ENCODE measurements at regions not wholly inside any gene's neighbourhood (a gene's known extent, or its start where the extent isn't known, plus 50 kb on each side); places are given as distances from the start of the nearest gene placed in this dataset.

- no peak for DNase-seq (ENCODE audit: low read depth in 2 of 2)
These were observed 968.7 kb upstream of the ADGRB3 start for GRCh38 chr6:67666177-67666964.

GRCh38 chr6:67664942-67665341, 970.1 kb upstream of the ADGRB3 start:
- no peak for DNase-seq (ENCODE audit: low read depth in 2 of 2)

- no peak for DNase-seq (ENCODE audit: low read depth in 2 of 2)
These were observed 971.8 kb upstream of the ADGRB3 start for GRCh38 chr6:67663105-67663895.

- DNase-seq (ENCODE audit: low read depth in 2 of 2), result no peak
These were observed 981.5 kb upstream of the ADGRB3 start for GRCh38 chr6:67653561-67653960.

- no peak for DNase-seq (ENCODE audit: low read depth in 2 of 2)
These were observed 988.5 kb upstream of the ADGRB3 start for GRCh38 chr6:67646550-67646949.

- no peak for DNase-seq (ENCODE audit: low read depth in 2 of 2)
These were observed 991.8 kb upstream of the ADGRB3 start for GRCh38 chr6:67643281-67643680.

- no peak for DNase-seq (ENCODE audit: low read depth in 2 of 2)
These were observed 992.5 kb upstream of the ADGRB3 start for GRCh38 chr6:67642582-67642981.

GRCh38 chr6:67640484-67640883, 994.6 kb upstream of the ADGRB3 start:
- no peak for DNase-seq (ENCODE audit: low read depth in 2 of 2)

GRCh38 chr6:67639161-67639560, 995.9 kb upstream of the ADGRB3 start:
- no peak for DNase-seq (ENCODE audit: low read depth in 2 of 2)

GRCh38 chr6:67634199-67634598, 1000.9 kb upstream of the ADGRB3 start:
- DNase-seq (ENCODE audit: low read depth in 2 of 2), result no peak

GRCh38 chr6:67633058-67633457, 1002.0 kb upstream of the ADGRB3 start:
- DNase-seq (ENCODE audit: low read depth in 2 of 2), result no peak

- no peak for DNase-seq (ENCODE audit: low read depth in 2 of 2)
These were observed 1004.9 kb upstream of the ADGRB3 start for GRCh38 chr6:67630146-67630545.

- DNase-seq (ENCODE audit: low read depth in 2 of 2), result no peak
These were observed 1005.8 kb upstream of the ADGRB3 start for GRCh38 chr6:67629258-67629657.

- no peak for DNase-seq (ENCODE audit: low read depth in 2 of 2)
These were observed 1019.3 kb upstream of the ADGRB3 start for GRCh38 chr6:67615796-67616195.

GRCh38 chr6:67608099-67608749, 1026.9 kb upstream of the ADGRB3 start:
- DNase-seq (ENCODE audit: low read depth in 2 of 2), result no peak

- DNase-seq (ENCODE audit: low read depth in 2 of 2), result no peak
These were observed 1027.9 kb upstream of the ADGRB3 start for GRCh38 chr6:67606906-67607828.

- DNase-seq (ENCODE audit: low read depth in 2 of 2), result no peak
These were observed 1040.7 kb upstream of the ADGRB3 start for GRCh38 chr6:67594366-67594765.

GRCh38 chr6:67593247-67593646, 1041.8 kb upstream of the ADGRB3 start:
- DNase-seq (ENCODE audit: low read depth in 2 of 2), result no peak

- DNase-seq (ENCODE audit: low read depth in 2 of 2), result no peak
These were observed 1043.2 kb upstream of the ADGRB3 start for GRCh38 chr6:67591910-67592309.

- no peak for DNase-seq (ENCODE audit: low read depth in 2 of 2)
These were observed 1067.2 kb upstream of the ADGRB3 start for GRCh38 chr6:67567842-67568241.

- DNase-seq (ENCODE audit: low read depth in 2 of 2), result no peak
These were observed 1071.4 kb upstream of the ADGRB3 start for GRCh38 chr6:67563671-67564070.

GRCh38 chr6:67560068-67560467, 1075.0 kb upstream of the ADGRB3 start:
- no peak for DNase-seq (ENCODE audit: low read depth in 2 of 2)

All from activated CD4-positive, alpha-beta T cell treated with anti-CD3 and anti-CD28 coated beads for 24 hours (primary cell).